ENCODE measurements at regions not wholly inside any gene's neighbourhood (a gene's known extent, or its start where the extent isn't known, plus 50 kb on each side); places are given as distances from the start of the nearest gene placed in this dataset.
"Not testable (repeated sequence)": the region's sequence is repeated elsewhere in the genome, so short reads cannot be mapped to it uniquely, and the experiment has no call there.

GRCh38 chr1:188182063-188182462, 1353.3 kb downstream of the PLA2G4A start:
- DNase-seq; intact Hi-C loops (cut with DNase I): not testable (repeated sequence)

DNA sequence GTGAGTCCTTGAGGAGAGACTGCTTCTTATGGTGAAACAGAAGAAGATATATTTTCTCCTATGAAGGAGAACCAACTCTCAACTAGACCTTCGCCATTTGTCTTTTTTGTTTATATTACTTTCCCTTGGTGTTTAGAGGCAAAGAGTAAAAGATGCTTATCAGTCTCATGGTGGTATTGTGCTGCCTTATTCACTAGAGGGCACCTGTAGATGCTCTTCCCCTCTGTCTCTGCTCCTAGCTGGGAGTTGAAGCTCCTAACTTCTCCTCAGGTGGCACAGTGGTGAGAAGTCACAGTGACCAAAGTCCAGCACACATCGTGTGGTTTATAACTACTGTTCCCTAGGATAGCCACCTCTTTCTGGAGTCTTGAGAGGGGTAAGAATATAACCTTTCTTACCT, 1359.6 kb downstream of the PLA2G4A start:
- DNase-seq: no peak
- intact Hi-C loops (cut with DNase I): no loop called here

- intact Hi-C loops (cut with DNase I): no loop called here
- no peak for DNase-seq
Observed at GRCh38 chr1:188194916-188195315, 1366.2 kb downstream of the PLA2G4A start.

DNA sequence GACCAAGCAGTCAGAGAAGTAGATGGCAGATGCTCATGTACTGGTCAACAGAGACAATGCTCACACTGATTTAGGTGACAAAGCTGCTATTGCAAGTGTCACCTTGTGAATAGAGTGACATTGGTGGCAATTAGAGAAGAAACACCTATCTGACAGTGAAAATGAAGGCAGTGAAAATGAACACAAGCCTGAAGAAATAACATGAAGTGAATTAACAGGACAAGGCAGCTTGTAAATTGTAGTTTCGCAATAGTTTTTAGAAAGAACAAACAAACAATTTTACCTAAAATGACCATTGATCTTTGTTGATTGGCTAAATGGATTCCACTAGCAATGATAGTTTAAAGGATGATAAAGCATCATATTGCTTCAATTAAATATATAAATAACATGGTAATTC, 1389.5 kb downstream of the PLA2G4A start:
- intact Hi-C loops (cut with DNase I): no loop called here
- DNase-seq: no peak

GRCh38 chr1:188220051-188220450, 1391.3 kb downstream of the PLA2G4A start:
- DNase-seq: no peak
- intact Hi-C loops (cut with DNase I): no loop called here

GRCh38 chr1:188224263-188224662, 1395.5 kb downstream of the PLA2G4A start:
- DNase-seq: no peak
- intact Hi-C loops (cut with DNase I): no loop called here

DNA sequence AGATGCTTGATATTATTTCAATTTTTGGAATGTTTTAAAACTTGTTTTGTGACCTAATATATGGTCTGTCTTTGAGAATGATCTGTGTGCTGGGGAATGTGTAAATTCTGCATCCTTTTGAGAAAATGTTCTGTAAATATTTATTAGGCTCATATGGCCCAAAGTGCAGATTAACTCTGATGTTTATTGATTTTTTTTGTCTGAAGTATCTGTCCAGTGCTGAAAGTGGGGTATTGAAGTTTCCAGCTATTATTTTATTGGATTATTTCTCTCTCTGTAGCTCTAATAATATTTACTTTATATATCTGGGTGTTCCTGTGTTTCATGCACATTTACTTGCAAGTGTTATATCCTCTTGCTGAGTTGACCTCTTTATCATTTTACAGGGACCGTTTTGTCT, 1397.2 kb downstream of the PLA2G4A start:
- no peak for DNase-seq
- intact Hi-C loops (cut with DNase I): no loop called here

GRCh38 chr1:188228623-188229022, 1399.9 kb downstream of the PLA2G4A start:
- DNase-seq: no peak
- intact Hi-C loops (cut with DNase I): no loop called here

- intact Hi-C loops (cut with DNase I): no loop called here
Observed at GRCh38 chr1:188237573-188238348, 1409.0 kb downstream of the PLA2G4A start.

DNA sequence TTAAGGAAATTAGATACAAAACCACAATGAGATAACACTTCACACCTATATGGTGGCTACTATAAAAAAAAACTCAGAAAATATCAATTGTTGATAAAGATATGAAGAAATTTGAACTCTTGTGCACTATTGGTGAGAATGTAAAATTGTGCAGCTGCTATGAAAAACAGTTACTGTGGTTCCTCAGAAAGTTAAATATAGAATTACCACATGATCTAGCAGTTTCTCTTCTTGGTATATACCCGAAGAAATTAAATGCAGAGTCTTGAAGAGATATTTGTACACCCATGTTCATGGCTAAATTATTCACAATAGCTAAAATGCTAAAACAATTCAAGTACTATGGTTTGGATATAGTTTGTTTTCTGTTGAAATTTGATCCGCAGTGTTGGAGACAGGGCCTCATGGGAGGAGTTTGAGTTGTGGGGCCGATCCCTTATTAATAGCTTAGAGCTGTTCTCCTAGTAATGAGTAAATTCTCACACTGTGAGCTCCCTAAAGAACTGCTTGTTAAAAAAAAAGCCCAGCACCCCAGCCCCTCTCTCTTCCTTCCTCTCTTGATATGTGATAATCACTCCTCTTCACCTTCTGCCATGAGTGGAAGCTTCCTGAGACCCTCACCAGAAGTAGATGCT, 1412.1 kb downstream of the PLA2G4A start:
- no peak for DNase-seq
- intact Hi-C loops (cut with DNase I): no loop called here

More at GRCh38 chr1:188237573-188238348, 1409.0 kb downstream of the PLA2G4A start:
- DNase-seq: no peak

- no peak for DNase-seq
- intact Hi-C loops (cut with DNase I): no loop called here
Observed at GRCh38 chr1:188241629-188242028, 1412.9 kb downstream of the PLA2G4A start.

- intact Hi-C loops (cut with DNase I): no loop called here
- DNase-seq: no peak
Observed at GRCh38 chr1:188243456-188243855, 1414.7 kb downstream of the PLA2G4A start.

DNA sequence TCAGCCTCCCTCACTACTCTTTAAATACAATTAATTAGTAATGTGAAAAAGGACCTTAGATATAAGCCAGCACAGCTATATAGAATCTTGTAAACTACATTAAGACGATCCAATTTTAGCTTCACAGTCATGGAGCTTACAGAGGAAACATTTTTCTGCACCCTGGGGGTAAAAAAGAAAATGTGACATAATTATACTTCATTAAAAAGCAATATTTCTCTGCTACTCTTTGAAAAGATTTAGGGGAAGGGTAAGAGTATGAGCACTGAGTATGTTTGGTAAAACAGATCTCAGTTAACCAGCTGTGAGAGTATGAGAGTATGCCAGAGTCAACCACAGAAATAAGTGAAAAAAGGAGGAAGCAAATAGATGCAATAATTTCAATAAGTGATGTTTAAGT, 1415.9 kb downstream of the PLA2G4A start:
- intact Hi-C loops (cut with DNase I): no loop called here

DNA sequence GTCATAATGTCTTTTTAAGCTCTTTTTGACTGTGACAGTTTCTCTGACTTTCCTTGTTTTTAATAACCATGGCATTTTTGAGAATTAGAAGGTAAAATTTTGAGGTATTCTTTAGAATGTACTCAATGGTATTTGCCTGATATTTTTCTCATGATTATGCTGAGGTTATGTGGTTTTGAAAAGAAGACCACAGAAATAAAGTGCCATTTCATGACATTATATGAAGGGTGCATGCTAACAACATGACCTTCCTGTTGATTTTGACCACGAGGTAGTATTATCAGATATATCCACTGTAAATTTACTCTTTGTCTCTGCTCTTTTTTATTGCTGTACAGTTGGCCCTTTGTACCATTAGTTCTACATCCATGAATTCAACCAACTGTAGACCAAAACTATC, 1418.5 kb downstream of the PLA2G4A start:
- intact Hi-C loops (cut with DNase I): no loop called here
- DNase-seq: no peak

More for the DNA sequence above, 1415.9 kb downstream of the PLA2G4A start:
- DNase-seq: no peak

DNA sequence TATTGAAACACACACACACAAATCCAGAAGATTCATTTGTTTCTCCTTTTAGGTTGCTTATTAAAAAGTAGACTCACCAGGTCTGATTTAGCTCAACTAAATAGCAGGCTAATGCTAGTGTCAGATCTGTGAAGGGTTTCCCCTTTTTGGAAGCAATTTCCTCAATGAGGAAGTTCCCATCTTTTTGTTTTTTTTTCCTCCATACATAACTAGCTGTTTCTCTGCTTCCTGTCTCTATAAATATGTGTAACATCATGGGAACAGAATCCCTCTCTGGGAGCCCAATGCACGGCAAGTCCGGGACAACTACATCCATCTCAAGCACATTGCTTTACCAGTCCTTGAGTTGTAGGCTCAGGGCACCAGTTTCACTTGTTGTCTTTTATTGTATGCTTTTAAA, 1421.1 kb downstream of the PLA2G4A start:
- intact Hi-C loops (cut with DNase I): no loop called here

DNA sequence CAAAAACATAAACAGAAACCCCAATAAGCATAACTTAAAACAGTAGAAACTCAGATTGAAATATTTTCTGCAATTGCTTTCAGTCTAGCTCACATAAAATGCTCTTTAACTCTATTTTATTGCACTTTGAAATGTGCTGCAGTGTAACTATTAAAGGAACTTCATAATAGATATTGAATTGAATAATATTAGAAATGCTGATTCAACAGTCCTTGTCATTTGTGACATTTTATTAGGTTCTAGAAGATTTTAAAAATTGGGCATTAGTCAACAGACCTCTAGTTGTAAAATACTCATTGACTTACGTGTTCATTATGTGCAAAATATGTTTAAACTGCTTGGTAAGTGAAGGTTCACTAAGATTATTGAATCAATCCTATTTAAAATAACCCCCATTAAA, 1422.3 kb downstream of the PLA2G4A start:
- intact Hi-C loops (cut with DNase I): no loop called here
- DNase-seq: no peak

More for the DNA sequence above, 1421.1 kb downstream of the PLA2G4A start:
- no peak for DNase-seq

DNA sequence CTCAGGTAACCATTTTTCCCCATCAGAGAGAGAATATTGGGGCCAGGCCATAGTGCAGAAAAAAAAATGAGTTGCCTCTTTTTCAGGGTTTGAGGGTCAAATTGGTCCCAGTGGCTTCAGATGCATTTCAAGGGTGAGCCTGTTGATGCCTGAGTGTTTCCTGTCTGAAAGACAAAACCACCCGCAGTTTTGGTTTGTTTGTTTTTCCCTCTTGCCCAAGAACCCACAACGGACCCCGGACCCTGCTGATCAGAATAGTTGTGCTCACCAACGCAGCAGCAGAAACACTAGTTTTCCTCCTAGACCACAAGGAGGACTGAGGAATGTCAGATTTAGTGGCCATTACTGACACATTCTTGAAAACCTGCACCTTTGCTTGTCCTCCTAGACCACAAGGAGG, 1433.1 kb downstream of the PLA2G4A start:
- intact Hi-C loops (cut with DNase I): no loop called here
- DNase-seq: no peak

DNA sequence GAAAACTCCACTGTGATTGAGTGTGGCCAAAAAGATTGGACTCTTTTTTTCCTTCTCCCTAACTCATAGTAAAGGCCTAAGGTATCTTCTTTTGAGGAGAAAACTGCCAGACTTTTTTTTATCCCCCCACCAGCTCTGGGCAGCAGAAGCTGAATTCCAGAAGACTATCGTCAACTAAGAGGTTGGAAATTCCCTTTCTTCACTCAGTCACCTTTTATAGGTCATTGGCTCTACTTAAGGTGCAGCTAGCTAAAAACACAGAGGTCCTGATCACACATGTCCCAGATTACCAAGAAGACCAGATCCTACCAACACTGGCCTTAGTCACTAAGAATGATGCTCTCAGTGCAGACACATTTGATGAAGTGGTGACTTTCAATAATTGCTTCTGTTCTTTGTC, 1441.2 kb downstream of the PLA2G4A start:
- DNase-seq: no peak
- intact Hi-C loops (cut with DNase I): no loop called here

DNA sequence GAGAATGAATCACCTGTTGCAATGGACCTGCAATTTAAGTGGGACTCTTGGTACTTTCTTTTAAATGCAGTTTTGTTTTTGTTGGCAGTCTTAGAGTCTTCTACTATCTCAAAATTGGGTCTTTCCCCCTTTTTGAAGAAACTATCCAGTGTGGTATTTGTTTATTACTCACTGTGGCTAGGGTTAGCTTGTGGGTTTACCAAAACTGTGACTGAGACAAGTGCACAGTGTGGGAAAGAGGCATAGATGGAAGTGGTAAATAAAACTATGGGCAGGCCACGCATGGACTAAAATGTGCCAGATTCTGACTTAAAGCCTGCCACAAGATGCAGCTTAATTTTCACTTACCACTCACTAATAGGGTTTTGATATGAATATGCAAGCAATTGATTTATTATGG, 1441.7 kb downstream of the PLA2G4A start:
- DNase-seq: no peak
- intact Hi-C loops (cut with DNase I): no loop called here

DNA sequence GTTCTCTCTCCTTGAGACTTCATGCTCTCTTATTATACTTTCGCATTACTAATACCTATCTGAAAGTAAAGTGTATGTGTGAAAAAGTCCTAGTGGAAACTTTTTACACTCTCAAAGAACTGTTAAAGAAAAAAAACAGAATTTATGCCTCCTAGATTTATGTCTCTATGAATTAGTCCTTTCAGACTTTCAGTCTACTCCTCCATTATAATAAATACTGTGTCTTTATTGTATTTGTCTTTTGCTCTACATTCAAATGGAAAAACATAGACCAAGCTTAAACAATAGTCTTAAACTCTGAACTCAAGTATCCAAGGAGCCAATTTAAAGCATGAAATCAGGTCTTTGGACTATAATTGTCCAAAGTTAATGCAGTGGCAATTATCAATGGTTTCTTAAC, 1449.0 kb downstream of the PLA2G4A start:
- no peak for DNase-seq
- intact Hi-C loops (cut with DNase I): no loop called here

DNA sequence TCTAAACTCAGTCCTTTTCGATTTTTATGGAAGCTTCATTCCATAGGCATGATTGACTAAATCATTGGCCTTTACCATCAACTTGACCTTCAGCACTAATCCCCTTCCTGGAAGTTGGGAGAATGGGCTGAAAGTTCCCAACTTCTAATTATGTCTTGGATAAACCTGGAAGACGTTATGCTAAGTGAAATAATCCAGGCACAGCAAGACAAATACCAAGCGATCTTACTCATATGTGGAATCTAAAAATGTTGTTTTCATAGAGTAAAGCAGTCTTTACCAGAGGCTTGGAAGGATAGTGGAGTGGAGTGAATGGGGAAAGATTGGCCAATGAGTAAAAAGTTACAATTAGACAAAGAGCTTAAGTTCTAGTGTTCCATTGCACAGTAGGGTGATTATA, 1453.2 kb downstream of the PLA2G4A start:
- DNase-seq: no peak
- intact Hi-C loops (cut with DNase I): no loop called here

- no peak for DNase-seq
- intact Hi-C loops (cut with DNase I): no loop called here
Observed at GRCh38 chr1:188295157-188295556, 1466.4 kb downstream of the PLA2G4A start.
